Choroid plexus epithelial cell (primary cell): ENCODE measurements at regions not wholly inside any gene's neighbourhood (a gene's known extent, or its start where the extent isn't known, plus 50 kb on each side); places are given as distances from the start of the nearest gene placed in this dataset.

Experiments used
- DNase-seq: peaks from one replicate; pipeline ENCODE4 v3.0.0-alpha.2; 2010; ENCODE audit warnings: low read depth
- H3K4me3 ChIP-seq: 2 replicates; pipeline ENCODE4 v1.5.1; 2011; ENCODE audit warnings: low read depth, mild to moderate bottlenecking, control low read depth, low read length, moderate library complexity
- CTCF ChIP-seq: conservative IDR thresholded peaks from 2 replicates; pipeline ENCODE4 v1.5.1; 2011; ENCODE audit warnings: low read depth, mild to moderate bottlenecking, control low read depth, inconsistent platforms, low read length, moderate library complexity

GRCh38 chr1:117682372-117682771 lies 76.5 kb downstream of the TENT5C start:
- H3K4me3 ChIP-seq, result no peak overlapping the region
- DNase-seq, result no peak
- TF ChIP-seq CTCF, result no peak

DNA sequence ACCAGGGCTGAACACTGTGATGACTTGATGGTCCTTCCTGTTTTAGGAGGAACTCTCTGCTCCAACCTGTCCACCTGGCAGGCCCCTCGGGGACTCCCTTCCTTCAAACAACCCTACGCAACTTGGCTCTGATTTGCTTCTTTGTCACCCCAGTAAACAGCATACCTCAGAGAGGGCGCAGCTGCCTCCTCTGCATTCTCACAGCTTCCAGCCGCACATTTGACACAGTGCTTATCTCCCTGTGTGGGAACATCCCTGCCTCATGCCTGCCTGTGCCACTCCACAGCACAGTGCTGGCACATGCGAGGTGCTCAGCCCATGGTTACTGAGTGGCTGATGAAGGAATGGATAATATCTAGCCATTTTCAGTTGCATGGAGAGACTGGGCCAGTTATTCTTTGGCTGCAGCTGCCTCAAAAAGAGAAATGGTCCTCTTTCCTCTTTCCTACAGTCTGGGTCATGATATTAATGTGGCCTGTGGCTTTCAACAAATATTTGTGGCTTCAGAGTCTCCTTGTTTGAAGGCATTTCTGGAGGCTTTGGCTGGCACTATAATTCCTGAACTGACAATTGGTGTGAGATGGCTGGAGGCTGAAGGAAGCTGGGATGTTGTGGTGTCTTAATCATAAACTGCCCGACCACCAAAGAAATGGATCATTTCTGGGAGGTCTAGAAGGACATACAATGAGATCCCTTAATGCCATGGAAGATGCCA lies 77.9 kb downstream of the TENT5C start:
- H3K4me3 ChIP-seq, result no peak overlapping the region
- TF ChIP-seq CTCF, result no peak
- DNase-seq, result peak; percentile 10

DNA sequence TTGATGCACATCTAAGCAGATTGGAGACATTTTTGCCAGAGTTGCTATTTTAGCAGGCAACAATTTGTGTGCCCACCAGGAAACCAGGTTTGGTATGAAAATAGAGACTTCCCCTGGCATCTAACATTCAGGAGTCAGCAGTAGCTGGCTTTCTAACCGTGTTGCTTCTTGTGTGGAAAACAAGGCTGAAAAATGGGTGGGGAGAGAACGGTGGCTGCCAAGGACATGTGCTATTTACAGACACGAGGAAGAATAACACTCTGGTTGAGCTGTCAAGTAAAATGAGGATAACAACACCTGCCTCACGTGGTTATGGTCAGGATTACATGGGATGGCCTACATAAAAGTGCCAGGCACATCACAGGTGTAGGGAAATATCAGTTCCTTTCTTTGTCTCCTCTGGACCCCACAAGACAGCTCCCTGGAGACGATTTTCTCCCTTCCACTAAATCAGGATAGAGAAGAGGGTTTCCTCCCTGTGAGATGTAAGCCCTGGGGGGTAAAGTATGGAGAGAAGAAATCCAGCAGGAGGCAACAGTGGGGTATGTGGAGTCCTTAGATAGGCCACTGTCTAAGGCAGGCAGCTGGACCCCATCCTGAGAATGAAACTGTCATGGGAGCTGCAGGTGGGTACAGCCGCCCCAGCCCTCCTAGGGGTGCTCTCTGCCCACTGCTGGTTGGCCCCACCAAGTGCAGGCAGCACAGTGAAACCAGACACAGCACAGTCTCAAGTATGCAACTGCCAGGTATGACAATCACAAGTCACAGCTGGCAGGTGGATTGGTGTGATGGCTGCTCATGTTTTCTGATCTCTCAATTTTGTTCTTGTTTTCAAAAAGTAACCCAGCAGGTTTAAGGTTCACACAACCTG lies 80.3 kb downstream of the TENT5C start:
- no peak for TF ChIP-seq CTCF
- H3K4me3 ChIP-seq, result no peak overlapping the region
- DNase-seq, result no peak

GRCh38 chr1:117686907-117687306 lies 81.1 kb downstream of the TENT5C start:
- peak; percentile 25 for DNase-seq
- no peak overlapping the region for H3K4me3 ChIP-seq
- TF ChIP-seq CTCF, result no peak

DNA sequence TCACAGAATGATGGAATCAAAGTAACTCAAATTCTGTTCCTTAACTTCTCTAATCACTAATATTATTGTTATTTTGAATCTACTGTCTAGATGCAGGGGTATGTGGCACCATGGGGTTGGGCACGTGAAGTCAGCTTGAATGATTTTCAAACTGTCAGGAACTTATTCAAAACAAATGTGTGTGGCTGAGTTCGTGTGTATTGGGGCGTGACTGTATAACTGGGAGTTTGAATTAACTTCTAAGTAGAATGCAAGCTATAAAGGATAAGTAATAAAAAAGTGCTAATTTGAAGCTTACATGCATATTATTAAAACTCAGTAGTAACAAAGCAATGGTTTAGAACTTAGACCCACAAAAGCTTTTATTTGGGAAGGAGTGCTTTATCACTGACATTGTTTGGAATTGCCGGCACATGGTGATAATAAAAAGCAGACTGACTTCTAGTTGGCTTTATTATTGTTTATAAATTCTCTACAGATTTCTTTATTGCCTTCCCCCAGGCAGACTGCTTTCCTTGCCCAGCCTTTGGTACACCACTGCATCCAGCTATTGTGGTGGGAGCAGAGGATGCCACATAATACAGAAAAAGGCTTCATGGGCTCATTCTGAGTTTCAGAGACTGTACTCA lies 84.3 kb downstream of the TENT5C start:
- no peak for DNase-seq
- no peak for TF ChIP-seq CTCF
- no peak overlapping the region for H3K4me3 ChIP-seq

- TF ChIP-seq CTCF, result no peak
- DNase-seq, result no peak
- no peak overlapping the region for H3K4me3 ChIP-seq
These were observed 86.1 kb downstream of the TENT5C start for GRCh38 chr1:117691942-117692341.
